ELF-1 (cell line): ENCODE measurements at regions not wholly inside any gene's neighbourhood (a gene's known extent, or its start where the extent isn't known, plus 50 kb on each side); places are given as distances from the start of the nearest gene placed in this dataset.
A peak's percentile ranks its signal among the peaks of the same experiment; 100 is the strongest.

ENCODE experiments used
- DNase-seq: peaks from one replicate; pipeline ENCODE4 v3.0.0-alpha.2; 2016; ENCODE audit warnings: low read depth, low spot score

- DNase-seq, result peak; percentile 28
Measured at GRCh38 chr14:101404426-101405170, 156.7 kb upstream of the DIO3 start.

GRCh38 chr14:101405171-101405883 is 156.0 kb upstream of the DIO3 start:
- no peak for DNase-seq

- DNase-seq, result no peak
Measured at GRCh38 chr14:101406921-101407320, 154.4 kb upstream of the DIO3 start.

GRCh38 chr14:101407328-101407727 is 154.0 kb upstream of the DIO3 start:
- DNase-seq, result no peak

- no peak for DNase-seq
Measured at GRCh38 chr14:101408077-101408831, 153.0 kb upstream of the DIO3 start.

- no peak for DNase-seq
Measured at GRCh38 chr14:101409006-101409543, 152.2 kb upstream of the DIO3 start.

- DNase-seq, result no peak
Measured at GRCh38 chr14:101410126-101410525, 151.2 kb upstream of the DIO3 start.

GRCh38 chr14:101411151-101411550 is 150.1 kb upstream of the DIO3 start:
- DNase-seq, result no peak

GRCh38 chr14:101411779-101412178 is 149.5 kb upstream of the DIO3 start:
- DNase-seq, result no peak

- no peak for DNase-seq
Measured at GRCh38 chr14:101412739-101413138, 148.6 kb upstream of the DIO3 start.

GRCh38 chr14:101417434-101417833 is 143.9 kb upstream of the DIO3 start:
- DNase-seq, result no peak

GRCh38 chr14:101418601-101419000 is 142.7 kb upstream of the DIO3 start:
- no peak for DNase-seq

GRCh38 chr14:101426466-101426865 is 134.8 kb upstream of the DIO3 start:
- DNase-seq, result no peak

- no peak for DNase-seq
Measured at GRCh38 chr14:101428409-101428808, 132.9 kb upstream of the DIO3 start.

- DNase-seq, result no peak
Measured at GRCh38 chr14:101435546-101435945, 125.7 kb upstream of the DIO3 start.

GRCh38 chr14:101439023-101439422 is 122.3 kb upstream of the DIO3 start:
- DNase-seq, result no peak

GRCh38 chr14:101440496-101440895 is 120.8 kb upstream of the DIO3 start:
- no peak for DNase-seq

- no peak for DNase-seq
Measured at GRCh38 chr14:101441710-101442109, 119.6 kb upstream of the DIO3 start.

GRCh38 chr14:101442451-101442850 is 118.8 kb upstream of the DIO3 start:
- DNase-seq, result no peak

- no peak for DNase-seq
Measured at GRCh38 chr14:101444116-101444515, 117.2 kb upstream of the DIO3 start.

- DNase-seq, result no peak
Measured at GRCh38 chr14:101445278-101445677, 116.0 kb upstream of the DIO3 start.

- no peak for DNase-seq
Measured at GRCh38 chr14:101446387-101446969, 114.8 kb upstream of the DIO3 start.
